ENCODE measurements at regions not wholly inside any gene's neighbourhood (a gene's known extent, or its start where the extent isn't known, plus 50 kb on each side); places are given as distances from the start of the nearest gene placed in this dataset.
"Not testable (repeated sequence)": the region's sequence is repeated elsewhere in the genome, so short reads cannot be mapped to it uniquely, and the experiment has no call there.

GRCh38 chr13:84776593-84776992 is 894.3 kb upstream of the SLITRK1 start:
- Histone ChIP-seq H3K36me3 (ENCODE audit: control insufficient read depth, insufficient read depth, low read length) (no peaks in the 10 kb centered on the region), H3K4me1 (ENCODE audit: control insufficient read depth, insufficient read depth, low read length) (no peaks in the 10 kb centered on the region), H3K27me3 (ENCODE audit: control insufficient read depth, insufficient read depth, low read length) (no peaks in the 10 kb centered on the region), H3K27ac (ENCODE audit: low read length) (no peak overlapping the region), H3K9me3 (ENCODE audit: control insufficient read depth, insufficient read depth, low read length) (no peaks in the 10 kb centered on the region), H3K4me3 (ENCODE audit: low read length) (no peak overlapping the region)
- WGBS (ENCODE audit: insufficient coverage, insufficient read length), result no CpG with 5 or more reads among the region's 2 CpGs
- DNase-seq (ENCODE audit: low read depth, low spot score), result no peak

- H3K4me1 ChIP-seq (ENCODE audit: control insufficient read depth, insufficient read depth, low read length); H3K9me3 ChIP-seq (ENCODE audit: control insufficient read depth, insufficient read depth, low read length); H3K36me3 ChIP-seq (ENCODE audit: control insufficient read depth, insufficient read depth, low read length); H3K27ac ChIP-seq (ENCODE audit: low read length); H3K4me3 ChIP-seq (ENCODE audit: low read length); H3K27me3 ChIP-seq (ENCODE audit: control insufficient read depth, insufficient read depth, low read length); DNase-seq (ENCODE audit: low read depth, low spot score): not testable (repeated sequence)
- WGBS (ENCODE audit: insufficient coverage, insufficient read length), result 100% methylated on average over 1 of the region's 9 CpGs
These were observed 893.6 kb upstream of the SLITRK1 start for GRCh38 chr13:84775920-84776319.

GRCh38 chr13:84774111-84774510 is 891.8 kb upstream of the SLITRK1 start:
- Histone ChIP-seq H3K9me3 (ENCODE audit: control insufficient read depth, insufficient read depth, low read length) (no peaks in the 10 kb centered on the region), H3K4me3 (ENCODE audit: low read length) (no peak overlapping the region), H3K27ac (ENCODE audit: low read length) (no peak overlapping the region), H3K27me3 (ENCODE audit: control insufficient read depth, insufficient read depth, low read length) (no peaks in the 10 kb centered on the region), H3K4me1 (ENCODE audit: control insufficient read depth, insufficient read depth, low read length) (no peaks in the 10 kb centered on the region), H3K36me3 (ENCODE audit: control insufficient read depth, insufficient read depth, low read length) (no peaks in the 10 kb centered on the region)
- no peak for DNase-seq (ENCODE audit: low read depth, low spot score)
- WGBS (ENCODE audit: insufficient coverage, insufficient read length), result no CpG with 5 or more reads among the region's 2 CpGs

GRCh38 chr13:84760956-84761355 is 878.7 kb upstream of the SLITRK1 start:
- no peak for DNase-seq (ENCODE audit: low read depth, low spot score)
- no CpG with 5 or more reads among the region's 1 CpG for WGBS (ENCODE audit: insufficient coverage, insufficient read length)
- H3K27me3 ChIP-seq (ENCODE audit: control insufficient read depth, insufficient read depth, low read length), result no peaks in the 10 kb centered on the region

GRCh38 chr13:84749126-84749525 is 866.9 kb upstream of the SLITRK1 start:
- no peaks in the 10 kb centered on the region for H3K27me3 ChIP-seq (ENCODE audit: control insufficient read depth, insufficient read depth, low read length)
- WGBS (ENCODE audit: insufficient coverage, insufficient read length), result no CpG with 5 or more reads among the region's 1 CpG
- H3K36me3 ChIP-seq (ENCODE audit: control insufficient read depth, insufficient read depth, low read length), result no peaks in the 10 kb centered on the region
- H3K4me3 ChIP-seq (ENCODE audit: low read length), result no peak overlapping the region
- H3K9me3 ChIP-seq (ENCODE audit: control insufficient read depth, insufficient read depth, low read length), result no peaks in the 10 kb centered on the region
- DNase-seq (ENCODE audit: low read depth, low spot score), result no peak
- no peaks in the 10 kb centered on the region for H3K4me1 ChIP-seq (ENCODE audit: control insufficient read depth, insufficient read depth, low read length)
- H3K27ac ChIP-seq (ENCODE audit: low read length), result no peak overlapping the region

More at GRCh38 chr13:84760956-84761355, 878.7 kb upstream of the SLITRK1 start:
- no peaks in the 10 kb centered on the region for H3K36me3 ChIP-seq (ENCODE audit: control insufficient read depth, insufficient read depth, low read length)
- H3K4me3 ChIP-seq (ENCODE audit: low read length), result no peak overlapping the region
- no peaks in the 10 kb centered on the region for H3K4me1 ChIP-seq (ENCODE audit: control insufficient read depth, insufficient read depth, low read length)
- no peak overlapping the region for H3K27ac ChIP-seq (ENCODE audit: low read length)
- no peaks in the 10 kb centered on the region for H3K9me3 ChIP-seq (ENCODE audit: control insufficient read depth, insufficient read depth, low read length)

- no peaks in the 10 kb centered on the region for H3K4me1 ChIP-seq (ENCODE audit: control insufficient read depth, insufficient read depth, low read length)
- no peaks in the 10 kb centered on the region for H3K36me3 ChIP-seq (ENCODE audit: control insufficient read depth, insufficient read depth, low read length)
- H3K9me3 ChIP-seq (ENCODE audit: control insufficient read depth, insufficient read depth, low read length), result no peaks in the 10 kb centered on the region
- no peak overlapping the region for H3K27ac ChIP-seq (ENCODE audit: low read length)
- 100% methylated on average over 1 of the region's 5 CpGs for WGBS (ENCODE audit: insufficient coverage, insufficient read length)
- H3K4me3 ChIP-seq (ENCODE audit: low read length), result no peak overlapping the region
- no peaks in the 10 kb centered on the region for H3K27me3 ChIP-seq (ENCODE audit: control insufficient read depth, insufficient read depth, low read length)
- no peak for DNase-seq (ENCODE audit: low read depth, low spot score)
These were observed 862.8 kb upstream of the SLITRK1 start for GRCh38 chr13:84745051-84745551.

- no peak overlapping the region for H3K27ac ChIP-seq (ENCODE audit: low read length)
- H3K4me1 ChIP-seq (ENCODE audit: control insufficient read depth, insufficient read depth, low read length), result no peaks in the 10 kb centered on the region
- H3K27me3 ChIP-seq (ENCODE audit: control insufficient read depth, insufficient read depth, low read length), result no peaks in the 10 kb centered on the region
- DNase-seq (ENCODE audit: low read depth, low spot score), result no peak
- no peaks in the 10 kb centered on the region for H3K9me3 ChIP-seq (ENCODE audit: control insufficient read depth, insufficient read depth, low read length)
- H3K36me3 ChIP-seq (ENCODE audit: control insufficient read depth, insufficient read depth, low read length), result no peaks in the 10 kb centered on the region
- WGBS (ENCODE audit: insufficient coverage, insufficient read length), result no CpG with 5 or more reads among the region's 1 CpG
- H3K4me3 ChIP-seq (ENCODE audit: low read length), result no peak overlapping the region
These were observed 861.9 kb upstream of the SLITRK1 start for GRCh38 chr13:84744203-84744602.

- DNase-seq (ENCODE audit: low read depth, low spot score), result no peak
- Histone ChIP-seq H3K4me3 (ENCODE audit: low read length) (no peak overlapping the region), H3K4me1 (ENCODE audit: control insufficient read depth, insufficient read depth, low read length) (no peaks in the 10 kb centered on the region), H3K9me3 (ENCODE audit: control insufficient read depth, insufficient read depth, low read length) (no peaks in the 10 kb centered on the region), H3K27ac (ENCODE audit: low read length) (no peak overlapping the region), H3K36me3 (ENCODE audit: control insufficient read depth, insufficient read depth, low read length) (no peaks in the 10 kb centered on the region), H3K27me3 (ENCODE audit: control insufficient read depth, insufficient read depth, low read length) (no peaks in the 10 kb centered on the region)
These were observed 859.0 kb upstream of the SLITRK1 start for GRCh38 chr13:84741253-84741652.

- no peak overlapping the region for H3K27ac ChIP-seq (ENCODE audit: low read length)
- no peak for DNase-seq (ENCODE audit: low read depth, low spot score)
- no peak overlapping the region for H3K4me3 ChIP-seq (ENCODE audit: low read length)
- H3K36me3 ChIP-seq (ENCODE audit: control insufficient read depth, insufficient read depth, low read length), result no peaks in the 10 kb centered on the region
- H3K27me3 ChIP-seq (ENCODE audit: control insufficient read depth, insufficient read depth, low read length), result no peaks in the 10 kb centered on the region
- no peaks in the 10 kb centered on the region for H3K9me3 ChIP-seq (ENCODE audit: control insufficient read depth, insufficient read depth, low read length)
- 100% methylated on average over 2 of the region's 2 CpGs for WGBS (ENCODE audit: insufficient coverage, insufficient read length)
- H3K4me1 ChIP-seq (ENCODE audit: control insufficient read depth, insufficient read depth, low read length), result no peaks in the 10 kb centered on the region
These were observed 856.7 kb upstream of the SLITRK1 start for GRCh38 chr13:84739021-84739420.

- no peak overlapping the region for H3K27ac ChIP-seq (ENCODE audit: low read length)
- no CpG with 5 or more reads among the region's 1 CpG for WGBS (ENCODE audit: insufficient coverage, insufficient read length)
- no peaks in the 10 kb centered on the region for H3K27me3 ChIP-seq (ENCODE audit: control insufficient read depth, insufficient read depth, low read length)
- no peaks in the 10 kb centered on the region for H3K4me1 ChIP-seq (ENCODE audit: control insufficient read depth, insufficient read depth, low read length)
- no peak for DNase-seq (ENCODE audit: low read depth, low spot score)
- no peaks in the 10 kb centered on the region for H3K9me3 ChIP-seq (ENCODE audit: control insufficient read depth, insufficient read depth, low read length)
- H3K4me3 ChIP-seq (ENCODE audit: low read length), result no peak overlapping the region
- no peaks in the 10 kb centered on the region for H3K36me3 ChIP-seq (ENCODE audit: control insufficient read depth, insufficient read depth, low read length)
These were observed 855.4 kb upstream of the SLITRK1 start for GRCh38 chr13:84737661-84738060.

- no peaks in the 10 kb centered on the region for H3K4me1 ChIP-seq (ENCODE audit: control insufficient read depth, insufficient read depth, low read length)
- no peaks in the 10 kb centered on the region for H3K27me3 ChIP-seq (ENCODE audit: control insufficient read depth, insufficient read depth, low read length)
- H3K27ac ChIP-seq (ENCODE audit: low read length), result no peak overlapping the region
- no peaks in the 10 kb centered on the region for H3K9me3 ChIP-seq (ENCODE audit: control insufficient read depth, insufficient read depth, low read length)
- H3K36me3 ChIP-seq (ENCODE audit: control insufficient read depth, insufficient read depth, low read length), result no peaks in the 10 kb centered on the region
- no peak for DNase-seq (ENCODE audit: low read depth, low spot score)
- H3K4me3 ChIP-seq (ENCODE audit: low read length), result no peak overlapping the region
- WGBS (ENCODE audit: insufficient coverage, insufficient read length), result no CpG with 5 or more reads among the region's 2 CpGs
These were observed 848.1 kb upstream of the SLITRK1 start for GRCh38 chr13:84730376-84730775.

Data from iPS DF 6.9 (cell line).